ENCODE measurements at regions not wholly inside any gene's neighbourhood (a gene's known extent, or its start where the extent isn't known, plus 50 kb on each side); places are given as distances from the start of the nearest gene placed in this dataset.

DNA sequence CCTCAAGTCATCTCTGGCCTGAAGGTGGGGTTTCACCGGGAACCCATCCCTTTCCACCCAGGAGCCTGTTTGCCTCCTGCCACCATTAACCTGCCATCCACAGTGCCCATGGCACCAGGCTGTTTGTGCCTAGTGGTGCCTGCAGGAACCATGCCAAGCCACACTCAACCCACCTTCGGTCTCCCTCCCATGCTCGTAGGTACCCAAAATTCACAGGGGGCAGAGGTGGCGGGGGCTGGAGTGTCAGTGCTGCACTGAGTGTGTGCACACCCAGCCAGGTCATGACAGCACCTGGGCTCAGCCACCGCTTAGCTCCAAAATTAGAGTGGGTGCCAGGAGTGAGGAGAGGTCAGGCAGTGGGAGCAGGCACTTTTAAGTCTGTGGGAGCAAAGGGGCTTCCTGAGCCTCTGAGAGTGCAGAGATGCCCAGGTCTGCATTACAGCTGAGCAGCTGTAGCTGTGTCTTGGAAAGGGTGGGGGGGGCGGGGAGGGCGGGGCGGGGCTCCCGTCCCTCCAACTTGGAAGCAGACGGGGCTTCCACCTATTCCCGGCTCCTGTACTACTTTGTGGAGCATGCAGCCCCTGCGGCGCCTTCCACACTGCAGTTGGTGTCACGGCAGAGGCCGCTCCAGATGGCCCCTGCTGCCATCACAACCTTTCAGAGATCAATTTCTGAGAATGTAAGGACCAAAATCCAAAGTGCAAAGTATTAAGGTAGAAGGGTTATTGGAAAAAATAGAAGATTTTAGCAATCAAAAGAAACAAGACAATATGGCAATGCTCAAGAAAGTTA, 2396.8 kb upstream of the C9orf72 start:
- Mint-ChIP-seq H3K27me3 (ENCODE audit: low read depth) (no peaks in the 10 kb centered on the region), H3K9me3 (no peaks in the 10 kb centered on the region), H3K4me1 (ENCODE audit: low read depth) (no peaks in the 10 kb centered on the region), H3K36me3 (ENCODE audit: insufficient read depth) (no peaks in the 10 kb centered on the region), H3K4me3 (no peak overlapping the region)
- no peak for ATAC-seq
- DNase-seq, result no peak

DNA sequence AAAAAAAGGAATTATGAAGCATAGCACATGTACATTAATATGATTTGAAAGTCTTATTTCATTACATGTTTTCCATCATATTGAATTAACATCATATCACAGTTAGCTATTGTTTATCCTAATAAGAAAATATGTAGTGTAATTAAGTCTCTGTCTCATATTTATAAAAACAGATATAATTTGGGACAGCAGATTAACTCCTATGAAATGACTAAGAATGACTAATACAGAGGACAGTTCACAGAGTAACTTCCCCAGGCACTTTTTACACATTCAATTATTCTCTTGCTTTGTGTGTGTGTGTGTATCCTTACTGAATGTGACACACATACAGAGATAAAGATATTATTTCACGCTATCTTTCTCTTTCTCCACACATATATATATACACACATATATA, 2400.9 kb upstream of the C9orf72 start:
- no peak for ATAC-seq
- Mint-ChIP-seq H3K4me3 (no peak overlapping the region), H3K4me1 (ENCODE audit: low read depth) (no peaks in the 10 kb centered on the region)

DNA sequence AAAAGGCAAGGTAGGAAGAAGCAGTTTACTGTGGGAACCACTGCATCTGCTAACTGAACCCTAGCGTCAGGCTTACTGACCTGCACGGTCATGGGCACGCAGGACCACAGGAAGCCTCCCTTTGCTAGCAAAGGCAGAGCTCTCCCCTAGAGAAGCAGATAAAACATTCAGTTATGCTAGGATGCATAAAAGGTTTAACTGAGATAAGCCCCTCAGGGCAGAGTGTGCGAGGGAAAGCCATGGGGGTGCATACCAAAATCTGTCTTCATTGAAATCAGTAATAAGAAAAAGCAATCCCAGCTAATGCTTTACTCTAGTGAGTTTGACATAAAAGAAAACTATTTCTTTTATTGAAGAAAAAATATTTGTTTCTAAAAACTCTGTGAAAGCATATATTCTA, 2403.7 kb upstream of the C9orf72 start:
- H3K9me3 Mint-ChIP-seq, result no peaks in the 10 kb centered on the region

More for the DNA sequence above, 2400.9 kb upstream of the C9orf72 start:
- Mint-ChIP-seq H3K27me3 (ENCODE audit: low read depth) (no peaks in the 10 kb centered on the region), H3K36me3 (ENCODE audit: insufficient read depth) (no peaks in the 10 kb centered on the region), H3K9me3 (no peaks in the 10 kb centered on the region)
- DNase-seq, result no peak

GRCh38 chr9:29981013-29981412, 2403.4 kb upstream of the ACO1 start:
- no peaks in the 10 kb centered on the region for H3K36me3 Mint-ChIP-seq (ENCODE audit: insufficient read depth)
- H3K27me3 Mint-ChIP-seq (ENCODE audit: low read depth), result no peaks in the 10 kb centered on the region
- ATAC-seq (no peak), DNase-seq (no peak)
- H3K9me3 Mint-ChIP-seq, result no peaks in the 10 kb centered on the region
- no peaks in the 10 kb centered on the region for H3K4me1 Mint-ChIP-seq (ENCODE audit: low read depth)
- no peak overlapping the region for H3K4me3 Mint-ChIP-seq

More for the DNA sequence above, 2403.7 kb upstream of the C9orf72 start:
- no peak overlapping the region for H3K4me3 Mint-ChIP-seq
- no peaks in the 10 kb centered on the region for H3K27me3 Mint-ChIP-seq (ENCODE audit: low read depth)
- no peaks in the 10 kb centered on the region for H3K4me1 Mint-ChIP-seq (ENCODE audit: low read depth)
- H3K36me3 Mint-ChIP-seq (ENCODE audit: insufficient read depth), result no peaks in the 10 kb centered on the region
- ATAC-seq (no peak), DNase-seq (no peak)

- no peak for DNase-seq
- Mint-ChIP-seq H3K9me3 (peaks cover 7% of the 10 kb centered on the region), H3K4me1 (ENCODE audit: low read depth) (no peaks in the 10 kb centered on the region), H3K36me3 (ENCODE audit: insufficient read depth) (no peaks in the 10 kb centered on the region), H3K4me3 (no peak overlapping the region), H3K27me3 (ENCODE audit: low read depth) (no peaks in the 10 kb centered on the region)
- ATAC-seq, result no peak
These were observed 2384.8 kb upstream of the ACO1 start for GRCh38 chr9:29999645-30000044.

GRCh38 chr9:30010691-30011090, 2373.8 kb upstream of the ACO1 start:
- Mint-ChIP-seq H3K9me3 (no peaks in the 10 kb centered on the region), H3K4me1 (ENCODE audit: low read depth) (no peaks in the 10 kb centered on the region), H3K4me3 (no peak overlapping the region), H3K36me3 (ENCODE audit: insufficient read depth) (no peaks in the 10 kb centered on the region), H3K27me3 (ENCODE audit: low read depth) (no peaks in the 10 kb centered on the region)
- ATAC-seq (no peak), DNase-seq (no peak)

DNA sequence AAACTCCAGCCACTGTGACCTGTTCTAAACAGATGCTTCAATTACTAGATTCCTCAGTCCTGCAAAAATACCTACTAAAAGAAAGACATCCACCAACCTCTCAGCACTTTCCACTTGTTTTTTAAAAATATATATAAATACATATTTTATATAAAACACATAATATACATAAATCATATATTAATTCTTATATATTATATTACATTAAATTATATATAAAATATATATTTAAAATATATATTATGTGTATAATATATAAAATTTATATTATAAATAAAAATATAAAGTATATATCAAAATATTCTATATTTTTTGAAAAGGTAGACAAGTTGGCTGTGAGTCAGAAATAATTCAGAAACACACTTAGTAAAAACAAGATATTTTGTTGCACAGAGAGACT, 2371.8 kb upstream of the ACO1 start:
- Mint-ChIP-seq H3K36me3 (ENCODE audit: insufficient read depth) (no peaks in the 10 kb centered on the region), H3K4me3 (no peak overlapping the region), H3K4me1 (ENCODE audit: low read depth) (no peaks in the 10 kb centered on the region), H3K27me3 (ENCODE audit: low read depth) (no peaks in the 10 kb centered on the region), H3K9me3 (no peaks in the 10 kb centered on the region)
- no peak for ATAC-seq
- DNase-seq, result no peak

GRCh38 chr9:30015073-30015472, 2369.4 kb upstream of the ACO1 start:
- Mint-ChIP-seq H3K36me3 (ENCODE audit: insufficient read depth) (no peaks in the 10 kb centered on the region), H3K9me3 (no peaks in the 10 kb centered on the region), H3K27me3 (ENCODE audit: low read depth) (no peaks in the 10 kb centered on the region), H3K4me3 (no peak overlapping the region), H3K4me1 (ENCODE audit: low read depth) (no peaks in the 10 kb centered on the region)
- DNase-seq (no peak), ATAC-seq (no peak)

DNA sequence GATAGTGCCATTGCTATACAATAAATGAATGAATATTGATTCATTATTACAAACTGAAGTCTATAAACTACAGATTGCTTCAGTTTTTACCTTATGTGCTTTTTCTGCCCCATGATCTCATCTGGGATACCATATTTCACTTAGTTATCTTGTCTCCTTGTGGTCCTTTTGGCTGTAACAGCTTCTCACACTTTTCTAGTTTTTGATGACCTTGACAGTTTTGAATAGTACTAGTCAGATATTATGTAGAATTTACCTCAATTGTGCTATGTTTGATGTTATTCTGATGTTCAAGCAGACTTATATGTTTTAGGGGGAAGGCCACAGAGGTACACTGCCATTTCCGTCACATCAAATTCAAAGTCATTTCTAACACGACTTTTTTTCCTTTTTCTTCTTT, 2364.3 kb upstream of the ACO1 start:
- H3K4me3 Mint-ChIP-seq, result no peak overlapping the region
- no peak for DNase-seq

GRCh38 chr9:30035761-30036160, 2348.7 kb upstream of the ACO1 start:
- Mint-ChIP-seq H3K27me3 (ENCODE audit: low read depth) (no peaks in the 10 kb centered on the region), H3K36me3 (ENCODE audit: insufficient read depth) (no peaks in the 10 kb centered on the region), H3K4me3 (no peak overlapping the region), H3K9me3 (peaks cover 6% of the 10 kb centered on the region), H3K4me1 (ENCODE audit: low read depth) (no peaks in the 10 kb centered on the region)
- ATAC-seq, result no peak
- no peak for DNase-seq

More for the DNA sequence above, 2364.3 kb upstream of the ACO1 start:
- no peaks in the 10 kb centered on the region for H3K9me3 Mint-ChIP-seq
- ATAC-seq, result no peak
- no peaks in the 10 kb centered on the region for H3K27me3 Mint-ChIP-seq (ENCODE audit: low read depth)
- H3K4me1 Mint-ChIP-seq (ENCODE audit: low read depth), result no peaks in the 10 kb centered on the region
- no peaks in the 10 kb centered on the region for H3K36me3 Mint-ChIP-seq (ENCODE audit: insufficient read depth)

DNA sequence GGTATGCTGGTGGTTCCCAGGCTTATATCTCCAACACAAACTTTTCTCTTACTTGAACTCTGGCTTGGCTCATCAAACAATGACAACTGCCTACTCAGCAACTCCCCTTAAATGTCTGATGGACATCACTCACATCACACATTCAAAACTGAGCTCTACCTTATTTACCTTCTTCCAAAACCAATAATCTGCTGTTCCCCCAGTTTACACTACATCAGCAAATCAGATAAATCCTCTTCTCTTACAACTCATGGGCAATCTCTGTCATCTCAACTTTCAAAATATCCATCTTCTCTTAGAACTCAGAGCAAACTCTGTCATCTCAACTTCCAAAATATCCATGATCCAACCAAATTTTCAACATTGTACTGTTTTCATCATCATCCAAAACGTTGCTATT, 2347.9 kb upstream of the ACO1 start:
- no peak for ATAC-seq
- no peak for DNase-seq
- no peaks in the 10 kb centered on the region for H3K36me3 Mint-ChIP-seq (ENCODE audit: insufficient read depth)
- no peak overlapping the region for H3K4me3 Mint-ChIP-seq
- no peaks in the 10 kb centered on the region for H3K4me1 Mint-ChIP-seq (ENCODE audit: low read depth)
- no peaks in the 10 kb centered on the region for H3K27me3 Mint-ChIP-seq (ENCODE audit: low read depth)
- H3K9me3 Mint-ChIP-seq, result peaks cover 3% of the 10 kb centered on the region

DNA sequence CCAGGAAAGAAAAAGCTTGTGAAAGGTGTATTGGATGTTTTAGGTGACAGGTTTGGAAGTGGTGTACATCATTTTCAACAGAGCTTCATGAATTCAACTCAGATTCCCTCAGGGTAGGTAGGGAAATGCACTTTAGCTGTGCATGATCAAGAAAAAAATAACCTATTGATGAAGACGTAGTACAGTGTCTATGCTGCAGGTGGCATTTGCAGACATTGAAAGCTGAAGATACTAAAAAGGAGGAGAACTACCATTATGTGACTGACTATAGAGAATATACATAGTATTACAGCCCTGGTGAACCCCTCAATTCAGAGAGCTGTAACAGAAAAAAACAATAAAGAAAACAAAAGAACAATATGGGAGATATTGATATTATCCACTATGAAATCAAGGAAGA, 2344.7 kb upstream of the ACO1 start:
- Mint-ChIP-seq H3K27me3 (ENCODE audit: low read depth) (no peaks in the 10 kb centered on the region), H3K4me3 (no peak overlapping the region), H3K36me3 (ENCODE audit: insufficient read depth) (no peaks in the 10 kb centered on the region), H3K9me3 (no peaks in the 10 kb centered on the region), H3K4me1 (ENCODE audit: low read depth) (no peaks in the 10 kb centered on the region)
- ATAC-seq (no peak), DNase-seq (no peak)

DNA sequence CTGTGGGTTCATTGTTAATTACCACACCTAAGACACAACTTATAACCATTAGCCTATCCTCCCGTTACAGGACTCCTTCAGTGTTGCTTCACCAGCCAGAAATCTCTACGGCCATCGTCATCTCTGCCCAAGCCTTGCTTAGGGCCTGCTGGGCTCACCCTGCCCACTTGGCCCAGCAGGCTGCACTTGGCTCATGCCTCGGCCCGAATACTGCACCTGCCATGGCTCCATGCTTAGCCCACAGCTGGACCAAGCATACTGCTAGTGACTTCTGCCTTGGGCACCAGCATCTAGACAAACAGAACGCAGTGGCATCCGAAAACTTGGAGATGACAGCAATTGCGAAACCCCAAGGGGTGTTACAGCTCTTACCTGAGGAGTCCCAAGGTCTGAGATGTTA, 2336.0 kb upstream of the ACO1 start:
- Mint-ChIP-seq H3K4me1 (ENCODE audit: low read depth) (no peaks in the 10 kb centered on the region), H3K9me3 (peaks cover 3% of the 10 kb centered on the region), H3K4me3 (no peak overlapping the region), H3K27me3 (ENCODE audit: low read depth) (no peaks in the 10 kb centered on the region), H3K36me3 (ENCODE audit: insufficient read depth) (no peaks in the 10 kb centered on the region)
- ATAC-seq, result no peak
- DNase-seq, result no peak

DNA sequence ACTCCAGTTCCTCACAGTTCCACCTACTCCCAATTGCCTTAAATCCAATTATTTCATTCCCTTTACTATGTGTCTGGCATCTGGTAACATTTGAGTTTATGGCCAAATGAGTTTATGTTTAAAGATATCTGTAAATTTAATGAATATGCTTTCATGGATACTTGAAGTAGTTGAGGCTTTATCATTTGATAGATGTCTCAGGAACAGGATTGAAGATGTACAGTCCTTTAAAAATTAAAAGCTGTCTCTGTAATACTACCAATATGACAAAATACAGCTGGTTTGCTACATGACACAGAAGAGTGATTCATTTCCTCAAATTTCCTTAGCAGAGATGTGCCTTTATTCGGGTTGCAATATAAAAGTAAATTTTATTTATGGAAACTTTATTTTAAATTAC, 2326.0 kb upstream of the ACO1 start:
- no peak for DNase-seq
- no peaks in the 10 kb centered on the region for H3K4me1 Mint-ChIP-seq (ENCODE audit: low read depth)
- H3K27me3 Mint-ChIP-seq (ENCODE audit: low read depth), result no peaks in the 10 kb centered on the region
- no peak for ATAC-seq
- no peaks in the 10 kb centered on the region for H3K36me3 Mint-ChIP-seq (ENCODE audit: insufficient read depth)
- H3K9me3 Mint-ChIP-seq, result no peaks in the 10 kb centered on the region
- no peak overlapping the region for H3K4me3 Mint-ChIP-seq

GRCh38 chr9:30060976-30061375, 2323.5 kb upstream of the ACO1 start:
- no peaks in the 10 kb centered on the region for H3K9me3 Mint-ChIP-seq
- DNase-seq (no peak), ATAC-seq (no peak)
- H3K36me3 Mint-ChIP-seq (ENCODE audit: insufficient read depth), result no peaks in the 10 kb centered on the region
- H3K4me3 Mint-ChIP-seq, result no peak overlapping the region
- H3K27me3 Mint-ChIP-seq (ENCODE audit: low read depth), result no peaks in the 10 kb centered on the region
- no peaks in the 10 kb centered on the region for H3K4me1 Mint-ChIP-seq (ENCODE audit: low read depth)

All from activated T-cell treated with anti-CD3 and anti-CD28 coated beads, Interleukin-2, amount 50 U/mL, for 4 hours (primary cell).